Left lung (tissue), 4 donors: ENCODE measurements at regions not wholly inside any gene's neighbourhood (a gene's known extent, or its start where the extent isn't known, plus 50 kb on each side); places are given as distances from the start of the nearest gene placed in this dataset.

ENCODE experiments used
- ATAC-seq: fragments of 200-7000 bp; cut with Tn5 transposase; one replicate; pipeline ENCODE4 v1.9.1; 2020; ENCODE audit warnings: moderate library complexity
- DNase-seq, 4 donors: peaks; one replicate each; pipeline ENCODE4 v3.0.0-alpha.2; 2013 to 2020
- H3K27ac ChIP-seq, 2 donors: fragments of 200-600 bp; sonication (generic) in 1 of 2; one replicate each; pipeline versions ENCODE4 v1.5.0 to v1.8.0; 2020 to 2021
- H3K27me3 ChIP-seq, 2 donors: fragments of 200-600 bp; sonication (generic) in 1 of 2; one replicate each; pipeline versions ENCODE4 v1.5.0 to v1.8.0; 2020 to 2021
- H3K36me3 ChIP-seq, 2 donors: fragments of 200-600 bp; sonication (generic) in 1 of 2; one replicate each; pipeline versions ENCODE4 v1.5.0 to v1.8.0; 2020 to 2021
- H3K4me1 ChIP-seq, 2 donors: fragments of 200-600 bp; one replicate each; pipeline ENCODE4 v1.8.0; 2021
- H3K4me3 ChIP-seq, 2 donors: fragments of 200-600 bp; sonication (generic) in 1 of 2; one replicate each; pipeline versions ENCODE4 v1.5.0 to v1.8.0; 2020 to 2021; ENCODE audit warnings: mild to moderate bottlenecking in 1 of 2
- H3K9me3 ChIP-seq, 2 donors: fragments of 200-600 bp; sonication (generic) in 1 of 2; one replicate each; pipeline versions ENCODE4 v1.5.0 to v1.8.0; 2020 to 2021
- intact Hi-C, 2 donors: fragments of 100-400 bp; cut with DNase I; formaldehyde crosslinking; loops; one replicate each; pipeline versions ENCODE4 v1.11.2 to v1.14.2; 2022
- TF ChIP-seq, protein P1 (sequence below), 2 donors: fragments of 200-600 bp; sonication (generic) in 1 of 2; IDR thresholded peaks; one replicate each; pipeline versions ENCODE4 v1.5.0 to v1.8.0; 2021; ENCODE audit warnings: antibody characterized with exemption in 2 of 2
- donor health status: DM: no; HTN: yes; CAD: no.
- donor health status: DM: no; HTN: no; CAD: no.

DNA sequence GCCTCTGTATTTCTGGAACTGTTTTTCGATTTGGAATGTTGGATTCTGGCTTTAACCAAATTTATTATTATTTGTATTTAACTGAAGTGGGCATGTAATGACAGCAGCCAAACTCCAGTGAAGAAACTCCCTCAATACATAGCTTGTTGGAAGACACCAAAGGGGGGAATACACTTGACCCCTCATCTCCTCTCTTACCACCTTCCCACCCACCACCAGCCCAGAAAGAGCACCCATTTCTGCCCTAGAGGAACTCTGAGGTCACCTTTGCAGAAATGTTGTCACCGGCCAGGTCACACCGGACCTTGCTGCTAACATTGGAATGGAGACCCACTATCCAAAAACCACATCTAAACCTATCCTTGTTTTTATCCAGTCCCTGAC lies 58.6 kb upstream of the CA12 start:
- Histone ChIP-seq H3K27me3 (no peaks in the 10 kb centered on the region), H3K27ac (no peak overlapping the region), H3K9me3 (no peaks in the 10 kb centered on the region), H3K36me3 (no peaks in the 10 kb centered on the region), H3K4me3 (no peak overlapping the region), H3K4me1 (peaks cover 9 to 12% of the 10 kb centered on the region in 2 donors)
- TF ChIP-seq, protein P1, sequence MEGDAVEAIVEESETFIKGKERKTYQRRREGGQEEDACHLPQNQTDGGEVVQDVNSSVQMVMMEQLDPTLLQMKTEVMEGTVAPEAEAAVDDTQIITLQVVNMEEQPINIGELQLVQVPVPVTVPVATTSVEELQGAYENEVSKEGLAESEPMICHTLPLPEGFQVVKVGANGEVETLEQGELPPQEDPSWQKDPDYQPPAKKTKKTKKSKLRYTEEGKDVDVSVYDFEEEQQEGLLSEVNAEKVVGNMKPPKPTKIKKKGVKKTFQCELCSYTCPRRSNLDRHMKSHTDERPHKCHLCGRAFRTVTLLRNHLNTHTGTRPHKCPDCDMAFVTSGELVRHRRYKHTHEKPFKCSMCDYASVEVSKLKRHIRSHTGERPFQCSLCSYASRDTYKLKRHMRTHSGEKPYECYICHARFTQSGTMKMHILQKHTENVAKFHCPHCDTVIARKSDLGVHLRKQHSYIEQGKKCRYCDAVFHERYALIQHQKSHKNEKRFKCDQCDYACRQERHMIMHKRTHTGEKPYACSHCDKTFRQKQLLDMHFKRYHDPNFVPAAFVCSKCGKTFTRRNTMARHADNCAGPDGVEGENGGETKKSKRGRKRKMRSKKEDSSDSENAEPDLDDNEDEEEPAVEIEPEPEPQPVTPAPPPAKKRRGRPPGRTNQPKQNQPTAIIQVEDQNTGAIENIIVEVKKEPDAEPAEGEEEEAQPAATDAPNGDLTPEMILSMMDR (IDR thresholded peaks at IDR 0.05): no peak
- ATAC-seq: no peak
- intact Hi-C loops: no loop called here
- DNase-seq: no peak

DNA sequence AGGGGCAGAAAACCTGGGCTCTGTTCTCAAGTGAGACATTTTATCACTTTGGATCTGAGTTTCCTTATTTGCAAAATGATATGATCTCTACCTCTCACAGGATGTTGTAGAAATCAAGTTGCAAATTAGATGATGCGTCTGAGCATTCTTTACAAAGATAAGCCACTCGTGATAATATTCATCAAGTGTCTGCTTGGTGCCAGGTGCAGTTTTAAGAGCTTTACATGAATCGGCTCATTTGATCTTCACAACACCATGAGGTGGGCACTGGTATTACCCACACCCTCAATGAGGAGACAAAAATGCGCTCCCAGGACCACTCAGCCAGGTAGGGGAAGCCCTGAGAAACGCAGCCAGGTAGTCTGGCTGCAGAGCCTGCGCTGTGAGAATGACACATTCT lies 59.1 kb upstream of the CA12 start:
- no peak for DNase-seq
- TF ChIP-seq, protein P1 (IDR thresholded peaks at IDR 0.05): no peak
- no peak overlapping the region for H3K27ac ChIP-seq

DNA sequence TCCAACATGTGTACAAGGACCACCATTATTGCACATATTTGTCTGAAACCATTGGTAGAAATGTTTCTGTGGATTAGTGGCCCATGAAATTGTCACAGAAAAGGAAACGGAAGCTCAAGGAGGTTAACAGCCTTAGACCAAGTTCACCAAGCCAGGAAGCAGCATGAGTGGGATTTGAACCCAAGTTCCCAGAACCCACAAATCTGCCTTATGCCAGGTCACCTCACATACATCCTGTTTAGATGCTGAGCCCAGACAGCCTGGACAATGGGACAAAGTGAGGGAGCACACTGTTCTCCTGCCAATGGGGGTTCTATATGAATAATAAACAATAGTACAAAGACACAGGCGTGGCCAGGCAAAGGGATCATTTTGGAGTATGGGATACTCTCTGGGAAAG lies 59.6 kb upstream of the CA12 start:
- Histone ChIP-seq H3K9me3 (no peaks in the 10 kb centered on the region), H3K36me3 (no peaks in the 10 kb centered on the region), H3K27ac (no peak overlapping the region), H3K27me3 (no peaks in the 10 kb centered on the region), H3K4me3 (no peak overlapping the region), H3K4me1 (peaks cover 9 to 10% of the 10 kb centered on the region in 2 donors)
- no peak for ATAC-seq
- DNase-seq: no peak
- TF ChIP-seq, protein P1 (IDR thresholded peaks at IDR 0.05): no peak
- intact Hi-C loops: no loop called here

More for the DNA sequence above, 59.1 kb upstream of the CA12 start:
- no peaks in the 10 kb centered on the region for H3K36me3 ChIP-seq
- no peaks in the 10 kb centered on the region for H3K9me3 ChIP-seq
- no peak overlapping the region for H3K4me3 ChIP-seq
- no peaks in the 10 kb centered on the region for H3K27me3 ChIP-seq
- no peak for ATAC-seq
- intact Hi-C loops: no loop called here
- H3K4me1 ChIP-seq: peaks cover 9 to 12% of the 10 kb centered on the region in 2 donors

DNA sequence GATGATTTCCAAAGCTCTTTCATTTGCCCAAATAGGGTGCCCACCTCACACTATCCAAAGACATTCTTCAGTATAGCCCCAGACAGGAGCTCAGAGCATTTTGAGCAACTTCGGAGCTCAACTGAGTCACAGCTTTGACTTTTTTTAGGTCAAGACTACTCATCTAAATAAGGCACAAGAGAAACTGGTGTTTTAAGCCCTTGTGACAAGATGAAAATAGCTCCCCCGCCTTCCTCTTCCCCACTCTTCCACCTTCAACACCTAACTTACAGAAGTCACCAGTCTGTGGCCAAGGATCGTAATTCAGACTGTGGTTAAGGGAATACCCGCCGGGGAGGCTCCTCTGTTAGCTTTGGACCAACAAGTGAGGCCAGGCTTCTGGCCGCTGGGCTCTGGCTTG lies 60.4 kb upstream of the CA12 start:
- TF ChIP-seq, protein P1 (IDR thresholded peaks at IDR 0.05): no peak
- Histone ChIP-seq H3K27me3 (no peaks in the 10 kb centered on the region), H3K9me3 (no peaks in the 10 kb centered on the region), H3K27ac (no peak overlapping the region), H3K4me3 (no peak overlapping the region), H3K4me1 (peaks cover 2 to 7% of the 10 kb centered on the region in 2 donors), H3K36me3 (no peaks in the 10 kb centered on the region)
- intact Hi-C loops: no loop called here
- DNase-seq (no peak), ATAC-seq (no peak)

DNA sequence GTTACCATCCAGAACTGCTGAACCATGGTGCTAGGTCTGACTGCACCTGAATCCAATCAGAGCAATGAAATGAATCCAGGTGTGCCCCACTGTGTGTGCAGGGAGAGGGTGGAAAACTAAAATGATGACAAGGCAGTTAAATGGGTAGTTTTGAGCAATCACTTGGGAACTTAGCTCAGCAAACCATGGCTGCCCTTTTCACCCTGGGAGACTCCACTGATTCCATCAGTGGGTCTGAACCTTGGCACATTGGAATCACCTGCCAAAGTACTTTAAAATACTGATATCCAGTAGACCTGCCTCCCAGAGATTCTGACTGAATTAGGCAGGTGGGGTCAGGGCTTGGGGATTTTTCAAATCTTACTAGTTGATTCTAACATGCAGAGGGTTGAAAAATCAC lies 59.8 kb upstream of the USP3 start:
- H3K27ac ChIP-seq: no peak overlapping the region
- no peak for DNase-seq
- H3K36me3 ChIP-seq: no peaks in the 10 kb centered on the region
- no peak for ATAC-seq
- no peaks in the 10 kb centered on the region for H3K27me3 ChIP-seq
- H3K9me3 ChIP-seq: no peaks in the 10 kb centered on the region
- TF ChIP-seq, protein P1 (IDR thresholded peaks at IDR 0.05): no peak
- H3K4me1 ChIP-seq: peaks cover 0 to 24% of the 10 kb centered on the region in 2 donors
- H3K4me3 ChIP-seq: no peak overlapping the region
- intact Hi-C loops: no loop called here
